ENCODE measurements at regions not wholly inside any gene's neighbourhood (a gene's known extent, or its start where the extent isn't known, plus 50 kb on each side); places are given as distances from the start of the nearest gene placed in this dataset.

DNA sequence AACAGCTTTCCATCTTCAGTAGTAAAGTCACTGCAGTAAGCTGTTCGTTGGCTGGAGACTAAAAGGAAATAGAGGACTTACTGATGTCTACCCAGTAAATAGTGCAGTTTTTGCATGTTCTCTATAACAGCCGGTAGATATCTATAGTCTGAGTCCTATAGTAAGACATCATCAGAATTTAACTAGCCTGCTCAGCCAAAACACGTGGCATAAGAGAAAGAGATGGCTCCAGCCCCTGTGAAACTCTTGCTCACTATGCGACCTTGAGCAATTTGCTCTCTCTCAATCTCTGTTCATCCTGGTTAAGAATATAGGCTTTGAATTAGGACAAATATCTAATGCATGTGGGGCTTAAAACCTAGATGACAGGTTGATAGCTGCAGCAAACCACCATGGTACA is 201.6 kb upstream of the PAPPA start:
- no peak for DNase-seq

DNA sequence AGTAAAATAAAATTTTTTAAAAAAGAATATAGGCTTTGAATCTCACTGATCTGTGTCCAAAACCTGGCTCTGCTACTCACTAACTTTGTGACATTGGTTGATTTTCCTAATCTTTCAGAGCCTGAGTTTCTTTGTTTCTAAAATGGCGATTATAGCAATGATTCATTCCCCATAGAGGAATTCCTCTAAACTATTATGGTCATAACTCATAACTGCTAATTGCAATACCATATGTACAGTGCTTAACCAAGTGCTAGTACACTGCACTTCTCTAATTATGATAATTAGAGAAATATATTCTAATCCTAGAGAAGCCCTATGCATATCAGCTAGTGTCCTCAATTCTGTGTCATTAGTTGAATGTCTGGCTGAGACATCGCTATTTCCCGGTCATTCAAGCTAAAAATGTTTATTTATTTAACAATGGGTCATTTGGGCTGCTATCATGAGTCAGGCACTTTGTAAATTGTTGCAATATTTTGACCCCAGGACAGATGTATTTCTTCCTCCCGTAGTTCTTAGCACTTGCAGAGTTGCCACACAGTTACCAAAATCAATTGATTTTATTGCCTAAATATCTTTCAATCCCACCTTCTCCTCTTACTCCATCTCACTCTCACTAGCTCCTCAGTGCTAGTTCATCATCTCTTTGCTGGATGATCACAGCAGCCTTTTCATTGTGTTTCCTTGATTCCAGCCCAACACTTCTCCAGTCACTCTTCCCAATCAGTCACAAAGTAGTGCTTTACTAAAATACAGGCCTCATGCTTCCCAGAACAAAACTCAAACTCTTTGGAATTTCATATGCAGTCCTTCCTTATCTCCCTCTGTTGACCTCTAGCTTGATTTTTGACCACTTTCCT is 200.9 kb upstream of the PAPPA start:
- DNase-seq, result no peak

GRCh38 chr9:115956371-115956770 is 197.2 kb upstream of the PAPPA start:
- DNase-seq, result no peak

DNA sequence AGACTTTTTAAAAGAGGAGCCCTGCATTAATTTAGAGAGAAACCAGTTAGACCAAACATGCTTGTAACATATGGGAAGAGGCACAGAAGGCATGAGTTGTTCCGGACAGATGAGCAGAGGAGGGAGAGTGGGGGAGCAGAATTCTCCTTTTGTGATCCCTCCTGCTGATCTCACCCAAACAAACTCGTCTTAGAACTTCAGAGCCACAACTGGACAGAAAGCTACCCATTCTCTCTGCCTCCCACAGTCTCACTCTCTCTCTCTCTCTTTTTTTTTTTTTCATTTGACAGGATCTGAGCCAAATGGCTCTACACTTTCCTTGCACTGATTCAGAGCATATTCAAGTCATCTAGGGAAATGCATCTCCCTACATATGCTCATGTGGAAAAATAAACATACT is 196.0 kb upstream of the PAPPA start:
- DNase-seq, result no peak

DNA sequence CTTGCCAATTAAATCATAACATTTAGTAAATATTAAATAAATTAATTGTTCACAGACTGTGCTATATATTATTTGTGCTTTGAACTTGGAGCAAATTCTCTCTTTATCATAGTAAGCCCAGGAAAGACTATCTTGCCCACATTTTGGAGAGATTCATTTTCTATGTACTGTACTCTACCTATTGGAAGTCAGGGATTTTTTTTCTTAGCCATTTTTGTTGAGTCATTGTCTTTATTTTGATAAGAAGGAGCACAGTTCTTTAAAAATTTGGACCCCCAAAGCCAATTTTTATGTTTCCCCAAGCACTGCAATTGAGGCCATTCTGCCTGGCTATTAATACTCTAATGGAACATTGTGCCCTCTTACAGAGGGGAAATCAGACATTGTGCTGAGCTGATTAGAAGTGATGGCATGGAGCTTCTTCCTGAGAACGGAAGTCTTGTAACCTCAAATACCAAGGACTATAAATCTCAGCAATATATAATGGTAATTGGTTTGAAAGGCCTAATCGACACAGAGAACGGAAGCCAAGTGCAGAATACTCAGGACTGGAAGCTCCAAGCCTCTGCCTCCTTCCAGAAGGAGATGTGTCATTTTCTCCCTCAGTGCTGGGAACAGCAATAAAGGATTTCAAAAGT is 188.8 kb upstream of the PAPPA start:
- DNase-seq, result no peak

DNA sequence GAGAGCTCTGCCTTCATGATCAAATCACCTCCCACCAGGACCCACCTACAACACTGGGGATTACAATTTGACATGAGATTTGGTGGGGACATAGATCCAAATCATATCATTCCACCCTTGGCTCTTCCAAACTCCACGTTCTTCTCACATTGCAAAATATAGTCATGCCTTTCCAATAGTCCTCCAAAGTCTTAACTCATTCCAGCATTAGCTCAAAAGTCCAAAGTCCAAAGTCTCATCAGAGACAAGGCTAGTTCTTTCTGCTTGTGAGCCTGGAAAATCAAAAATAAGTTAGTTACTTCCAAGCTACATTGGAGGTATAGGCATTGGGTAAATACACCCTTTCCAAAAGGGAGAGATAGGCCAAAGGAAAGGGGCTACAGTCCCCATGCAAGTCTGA is 186.9 kb upstream of the PAPPA start:
- DNase-seq, result no peak

DNA sequence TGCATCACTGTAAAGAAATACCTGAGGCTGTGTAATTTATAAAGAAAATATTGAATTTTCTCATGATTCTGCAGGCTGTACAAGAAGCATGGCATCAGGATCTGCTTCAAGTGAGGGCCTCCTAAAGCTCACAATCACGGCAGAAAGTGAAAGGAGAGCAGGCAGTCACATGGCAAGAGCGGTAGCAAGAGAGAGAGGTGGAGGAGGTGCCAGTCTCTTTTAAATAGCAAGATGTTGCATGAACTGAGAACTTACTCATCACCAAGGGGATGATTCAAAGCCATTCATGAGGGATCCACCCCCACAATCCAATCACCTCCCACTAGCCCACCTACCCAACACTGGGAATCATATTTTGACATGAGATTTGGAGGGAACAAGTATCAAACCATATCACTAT is 184.5 kb upstream of the PAPPA start:
- no peak for DNase-seq

DNA sequence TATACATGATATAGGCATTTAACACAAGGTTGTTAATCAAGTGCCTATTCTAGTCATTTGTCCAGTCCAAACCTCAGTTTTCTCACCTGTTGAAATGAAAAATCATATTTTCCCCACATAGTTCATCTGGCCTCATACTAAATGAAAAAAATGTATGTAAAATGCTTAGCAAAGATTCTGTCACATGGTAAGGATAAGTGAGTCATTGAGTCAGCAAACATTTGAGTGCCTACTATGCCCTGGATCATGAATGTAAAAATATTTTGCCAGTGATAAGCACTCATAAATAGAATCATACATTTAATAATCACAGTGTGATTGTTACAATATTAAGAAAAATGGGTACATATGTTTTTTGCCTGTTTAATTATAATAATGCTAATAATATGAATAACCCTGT is 181.2 kb upstream of the PAPPA start:
- no peak for DNase-seq

- no peak for DNase-seq
These were observed 180.6 kb upstream of the PAPPA start for GRCh38 chr9:115972843-115973595.

DNA sequence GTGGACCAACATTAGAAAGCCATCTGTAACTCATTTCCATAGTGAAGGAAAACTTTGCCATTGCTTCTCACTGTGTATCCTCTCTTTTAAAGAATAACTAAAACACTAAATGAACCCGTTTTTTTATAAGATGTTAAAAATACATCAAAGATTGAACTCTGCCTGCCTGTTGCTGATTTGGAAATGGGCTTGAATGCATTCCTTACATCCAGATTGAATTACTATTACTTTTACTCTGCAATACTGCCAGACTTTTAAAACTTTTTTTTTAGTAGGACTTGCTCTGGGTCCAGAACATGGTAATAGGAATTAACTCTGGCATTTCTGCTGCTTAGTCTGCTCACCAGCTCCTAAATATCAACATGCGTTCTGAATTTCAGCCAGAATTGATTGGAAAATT is 176.8 kb upstream of the PAPPA start:
- no peak for DNase-seq

- DNase-seq, result no peak
These were observed 175.5 kb upstream of the PAPPA start for GRCh38 chr9:115978091-115978490.

- no peak for DNase-seq
These were observed 174.9 kb upstream of the PAPPA start for GRCh38 chr9:115978659-115979096.

DNA sequence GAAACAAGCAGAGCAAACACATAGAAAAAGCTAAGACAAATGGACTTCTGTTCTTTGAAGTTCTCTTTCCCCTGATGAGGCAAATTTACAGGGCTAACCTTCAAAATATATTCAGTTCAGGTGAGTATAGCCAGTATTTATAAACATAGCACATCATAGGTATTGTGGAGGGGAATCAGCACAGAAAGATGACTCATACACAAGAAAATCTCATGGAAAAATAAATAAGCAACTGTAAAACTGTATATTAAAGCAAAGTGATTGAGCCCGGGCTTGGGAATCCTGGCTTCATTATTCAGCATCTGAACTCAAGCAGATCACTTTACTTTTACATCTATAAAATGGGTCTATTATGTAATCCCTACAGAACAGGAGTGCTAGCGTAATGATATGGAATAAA is 173.5 kb upstream of the PAPPA start:
- DNase-seq, result no peak

DNA sequence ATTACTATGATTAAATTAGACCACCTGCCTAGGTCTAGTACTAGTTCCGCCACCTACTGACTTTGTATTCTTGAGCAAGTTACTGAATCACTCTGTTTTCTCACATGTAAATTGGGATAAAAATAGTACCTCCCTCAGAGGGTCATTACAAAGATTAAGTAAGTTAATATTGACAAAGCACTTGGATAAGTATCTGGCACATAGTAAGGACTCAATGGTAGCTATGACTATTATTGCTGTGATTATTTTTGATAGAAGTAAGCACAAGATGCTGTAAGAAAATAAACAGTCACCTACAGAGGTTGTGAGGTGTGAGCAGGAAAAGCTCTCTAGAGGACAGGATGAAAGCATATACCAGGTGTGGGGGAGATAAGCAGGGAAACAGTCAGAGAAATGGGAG is 173.1 kb upstream of the PAPPA start:
- DNase-seq, result no peak

DNA sequence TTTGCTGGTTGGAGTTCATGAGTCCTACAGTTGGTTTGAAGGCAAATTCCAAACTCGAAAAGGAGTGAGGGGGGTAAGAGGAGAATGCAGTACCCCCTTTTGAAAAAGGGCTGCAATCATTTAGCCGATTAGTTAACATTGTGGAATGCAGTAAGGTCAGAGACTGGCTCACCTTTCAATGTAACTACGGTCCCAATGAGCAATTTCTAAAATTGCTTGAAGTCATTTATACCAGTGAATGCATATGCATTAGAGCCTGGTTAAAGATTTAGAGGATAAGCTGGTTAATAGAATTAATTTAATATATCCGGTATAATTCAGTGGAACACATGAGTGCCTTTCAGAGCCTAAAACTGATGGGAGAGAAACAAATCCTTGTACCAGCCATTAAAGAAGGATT is 172.6 kb upstream of the PAPPA start:
- DNase-seq, result no peak

GRCh38 chr9:115983366-115983765 is 170.2 kb upstream of the PAPPA start:
- DNase-seq, result no peak

DNA sequence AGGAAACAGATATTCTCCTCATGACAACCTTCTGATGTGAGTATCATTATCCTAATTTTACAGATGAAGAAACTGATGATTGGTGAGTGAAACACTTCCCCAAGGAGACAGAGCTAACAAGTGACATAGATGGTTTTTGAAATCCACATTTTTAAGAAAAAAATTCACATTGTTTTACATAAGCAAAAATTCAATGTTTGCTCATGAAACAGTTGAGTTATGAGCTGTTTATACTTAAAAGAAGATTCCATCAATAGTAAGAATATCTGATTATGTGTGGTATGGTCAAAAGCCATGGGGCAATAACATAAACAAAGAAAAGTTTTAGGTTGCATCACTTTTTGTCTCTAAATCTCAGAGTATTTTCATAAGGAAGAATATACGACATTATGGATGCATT is 167.9 kb upstream of the PAPPA start:
- no peak for DNase-seq

- DNase-seq, result no peak
These were observed 167.1 kb upstream of the PAPPA start for GRCh38 chr9:115986508-115986907.

DNA sequence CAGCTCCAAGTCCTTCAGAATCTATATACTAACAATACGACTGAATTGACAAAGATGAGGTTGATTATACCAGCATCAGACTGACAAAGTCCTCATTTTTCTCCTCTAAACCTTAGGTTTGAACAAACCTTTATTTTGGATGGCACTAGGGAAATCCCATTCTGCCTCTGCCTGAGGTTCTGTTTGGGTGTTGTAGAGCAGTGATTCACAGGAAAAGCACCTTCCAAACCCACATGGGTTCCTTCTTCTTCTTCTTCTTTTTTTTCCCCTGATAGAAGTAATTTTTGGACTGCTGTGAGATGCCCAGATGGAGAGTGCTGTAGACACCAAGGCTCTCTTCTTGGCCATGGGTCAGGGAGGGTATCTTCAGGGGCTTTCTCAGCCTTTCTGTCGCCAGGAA is 164.9 kb upstream of the PAPPA start:
- no peak for DNase-seq

GRCh38 chr9:115989831-115990230 is 163.8 kb upstream of the PAPPA start:
- DNase-seq, result no peak

DNA sequence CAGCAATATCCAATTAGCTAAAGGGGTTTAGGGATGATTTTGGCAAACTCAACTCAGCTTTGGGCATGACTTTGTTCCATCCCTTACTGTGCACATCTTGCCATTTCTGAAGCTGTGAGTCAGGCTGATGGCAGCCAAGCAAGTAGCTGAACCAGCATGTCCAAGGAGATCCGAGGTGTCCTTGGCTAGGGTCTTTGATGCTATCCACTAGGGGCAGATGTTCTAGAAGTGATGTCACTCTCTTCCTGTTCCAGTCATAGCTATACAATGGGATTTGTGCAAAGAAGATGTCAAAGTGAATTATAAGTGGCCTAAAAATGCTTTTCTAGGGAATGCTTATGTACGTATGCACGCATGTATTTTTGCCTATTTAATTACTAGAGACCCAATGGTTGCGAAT is 160.8 kb upstream of the PAPPA start:
- no peak for DNase-seq

- no peak for DNase-seq
These were observed 155.7 kb upstream of the PAPPA start for GRCh38 chr9:115997923-115998322.

- no peak for DNase-seq
These were observed 154.9 kb upstream of the PAPPA start for GRCh38 chr9:115998666-115999065.

GRCh38 chr9:115999498-115999897 is 154.1 kb upstream of the PAPPA start:
- DNase-seq, result no peak
